ENCODE measurements at regions not wholly inside any gene's neighbourhood (a gene's known extent, or its start where the extent isn't known, plus 50 kb on each side); places are given as distances from the start of the nearest gene placed in this dataset.

DNA sequence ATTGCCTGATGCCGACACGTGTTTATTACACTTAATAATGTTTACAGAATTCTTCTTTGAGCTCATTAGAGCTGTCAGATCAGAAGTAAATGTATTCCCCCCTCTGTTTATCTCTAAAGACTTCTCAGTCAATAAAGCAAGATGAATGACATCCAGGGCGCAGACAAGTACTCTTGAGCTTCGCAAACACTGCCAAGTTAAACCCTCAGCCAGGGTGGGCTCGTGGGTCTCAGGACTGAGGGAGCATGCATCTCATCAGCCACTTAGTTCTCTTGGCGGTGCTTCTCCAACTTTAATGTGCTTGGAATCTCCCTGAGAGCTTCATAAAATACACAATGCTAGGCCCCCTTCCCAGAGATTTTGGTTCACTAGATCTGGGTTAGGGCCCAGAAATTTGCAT, 333.9 kb upstream of the THRB start:
- DNase-seq (ENCODE audit: low read depth), result no peak
- H3K4me3 ChIP-seq (ENCODE audit: low read depth, low read length), result no peak overlapping the region
- TF ChIP-seq, protein P1, sequence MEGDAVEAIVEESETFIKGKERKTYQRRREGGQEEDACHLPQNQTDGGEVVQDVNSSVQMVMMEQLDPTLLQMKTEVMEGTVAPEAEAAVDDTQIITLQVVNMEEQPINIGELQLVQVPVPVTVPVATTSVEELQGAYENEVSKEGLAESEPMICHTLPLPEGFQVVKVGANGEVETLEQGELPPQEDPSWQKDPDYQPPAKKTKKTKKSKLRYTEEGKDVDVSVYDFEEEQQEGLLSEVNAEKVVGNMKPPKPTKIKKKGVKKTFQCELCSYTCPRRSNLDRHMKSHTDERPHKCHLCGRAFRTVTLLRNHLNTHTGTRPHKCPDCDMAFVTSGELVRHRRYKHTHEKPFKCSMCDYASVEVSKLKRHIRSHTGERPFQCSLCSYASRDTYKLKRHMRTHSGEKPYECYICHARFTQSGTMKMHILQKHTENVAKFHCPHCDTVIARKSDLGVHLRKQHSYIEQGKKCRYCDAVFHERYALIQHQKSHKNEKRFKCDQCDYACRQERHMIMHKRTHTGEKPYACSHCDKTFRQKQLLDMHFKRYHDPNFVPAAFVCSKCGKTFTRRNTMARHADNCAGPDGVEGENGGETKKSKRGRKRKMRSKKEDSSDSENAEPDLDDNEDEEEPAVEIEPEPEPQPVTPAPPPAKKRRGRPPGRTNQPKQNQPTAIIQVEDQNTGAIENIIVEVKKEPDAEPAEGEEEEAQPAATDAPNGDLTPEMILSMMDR (IDR thresholded peaks at IDR 0.05; ENCODE audit: low read depth, low read length, missing control alignments), result no peak

- TF ChIP-seq, protein P1 (IDR thresholded peaks at IDR 0.05; ENCODE audit: low read depth, low read length, missing control alignments), result no peak
- H3K4me3 ChIP-seq (ENCODE audit: low read depth, low read length), result no peak overlapping the region
- no peak for DNase-seq (ENCODE audit: low read depth)
These were observed 334.4 kb upstream of the THRB start for GRCh38 chr3:24829011-24829581.

DNA sequence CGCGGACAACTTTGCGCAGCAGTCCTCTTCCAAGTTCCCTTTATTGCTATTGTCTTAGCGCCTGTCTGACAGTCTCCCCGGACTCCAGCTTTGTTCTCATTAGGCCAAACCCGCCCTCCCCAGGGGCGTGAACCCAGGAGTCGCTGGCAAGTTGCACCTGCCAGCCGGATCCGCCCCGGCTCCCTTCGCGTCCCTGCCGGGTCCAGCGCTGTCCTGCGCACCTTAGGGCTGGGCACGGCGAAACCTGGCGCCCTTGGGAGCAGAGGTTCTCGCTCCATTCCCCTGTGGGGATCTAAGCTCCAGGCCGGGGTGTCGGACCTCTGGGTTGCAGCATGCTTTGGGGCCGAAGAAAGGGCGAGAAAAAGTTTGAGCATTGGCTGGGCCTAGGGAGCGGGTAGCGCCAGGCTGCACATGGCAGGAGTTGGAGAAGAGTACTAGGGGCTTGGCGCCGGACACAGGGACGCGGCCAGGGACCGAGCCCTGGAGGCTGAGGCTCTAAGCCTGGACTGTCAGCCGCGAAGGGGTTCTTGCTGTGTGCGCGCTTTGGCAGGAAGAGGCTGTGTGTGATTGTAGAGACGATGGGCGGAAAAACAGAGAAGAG, 335.1 kb upstream of the THRB start:
- TF ChIP-seq, protein P1 (IDR thresholded peaks at IDR 0.05; ENCODE audit: low read depth, low read length, missing control alignments), result no peak
- H3K4me3 ChIP-seq (ENCODE audit: low read depth, low read length), result no peak overlapping the region
- DNase-seq (ENCODE audit: low read depth), result no peak

DNA sequence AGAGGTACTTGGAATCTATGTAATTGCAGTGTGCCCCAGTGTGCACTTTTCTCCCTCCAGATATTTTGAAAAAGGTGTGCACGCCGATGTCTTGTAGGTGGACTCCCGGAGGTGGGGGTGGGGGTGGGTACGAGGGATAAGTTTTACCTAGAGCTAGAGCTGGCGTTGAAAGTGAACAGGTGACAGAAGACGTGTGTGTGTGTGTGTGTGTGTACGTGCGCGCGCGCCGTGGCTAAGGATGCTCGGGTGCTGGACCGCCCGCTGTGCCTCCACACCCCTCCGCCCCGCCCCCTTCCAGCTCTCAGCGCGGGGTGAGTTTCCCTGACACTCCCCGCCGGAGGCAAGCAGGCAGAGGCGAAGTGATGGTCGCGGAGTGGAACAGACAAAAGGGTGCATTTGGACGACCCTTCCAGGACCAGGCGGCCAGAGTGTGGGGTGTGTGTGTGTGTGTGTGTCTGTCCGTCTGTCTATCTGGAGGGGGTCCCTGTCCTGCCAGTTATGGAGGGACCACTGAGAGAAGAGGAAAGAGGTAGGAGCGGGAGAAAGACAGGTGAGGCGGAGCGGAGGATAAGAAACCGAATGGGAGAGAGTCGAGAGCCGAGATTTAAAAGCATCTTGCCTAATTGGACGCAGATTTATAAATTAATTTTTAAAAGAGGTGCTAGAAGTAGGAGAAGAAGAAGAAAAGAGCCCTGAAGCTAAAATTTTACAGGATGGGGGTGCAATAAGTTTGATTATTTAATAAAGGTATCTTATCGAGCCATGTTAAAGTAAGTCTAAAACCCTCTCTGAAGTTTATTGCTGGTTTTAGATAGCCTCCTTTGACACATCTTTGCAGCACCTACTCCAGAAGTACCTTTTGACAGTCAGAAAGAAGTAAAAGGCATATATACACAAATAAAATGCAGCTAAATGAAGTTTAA, 335.8 kb upstream of the THRB start:
- no peak overlapping the region for H3K4me3 ChIP-seq (ENCODE audit: low read depth, low read length)
- no peak for DNase-seq (ENCODE audit: low read depth)
- TF ChIP-seq, protein P1 (IDR thresholded peaks at IDR 0.05; ENCODE audit: low read depth, low read length, missing control alignments), result no peak

- no peak overlapping the region for H3K4me3 ChIP-seq (ENCODE audit: low read depth, low read length)
- DNase-seq (ENCODE audit: low read depth), result no peak
- TF ChIP-seq, protein P1 (IDR thresholded peaks at IDR 0.05; ENCODE audit: low read depth, low read length, missing control alignments), result no peak
These were observed 336.6 kb upstream of the THRB start for GRCh38 chr3:24831221-24831620.

GRCh38 chr3:24832891-24833290, 338.2 kb upstream of the THRB start:
- TF ChIP-seq, protein P1 (IDR thresholded peaks at IDR 0.05; ENCODE audit: low read depth, low read length, missing control alignments), result no peak
- H3K4me3 ChIP-seq (ENCODE audit: low read depth, low read length), result no peak overlapping the region
- DNase-seq (ENCODE audit: low read depth), result no peak

Data from GM12864 (cell line).